ENCODE measurements at regions not wholly inside any gene's neighbourhood (a gene's known extent, or its start where the extent isn't known, plus 50 kb on each side); places are given as distances from the start of the nearest gene placed in this dataset.

- ChIA-PET CTCF (interaction anchor here (1.5 kb wide), 1 partner anchor 16 kb away, joined by 4 read pairs; no protein-coding TSS in a partner anchor), POLR2A (no interaction called here)
- H3K36me3 Mint-ChIP-seq, result peaks cover 51% of the 10 kb centered on the region
- H3K4me1 Mint-ChIP-seq, result no peaks in the 10 kb centered on the region
- DNase-seq (ENCODE audit: low spot score) (no peak), ATAC-seq (no peak)
- peaks cover 82% of the 10 kb centered on the region for H3K9me3 Mint-ChIP-seq
- TF ChIP-seq PRRX2 (CRISPR knock-in tag; IDR thresholded peaks at IDR 0.05) (no peak), CREM (CRISPR knock-in tag; IDR thresholded peaks at IDR 0.05) (no peak), FOXP1 (CRISPR knock-in tag; IDR thresholded peaks at IDR 0.05; ENCODE audit: borderline replicate concordance) (no peak), ELF4 (CRISPR knock-in tag; IDR thresholded peaks at IDR 0.05; ENCODE audit: low read depth) (no peak), SMAD4 (CRISPR knock-in tag; IDR thresholded peaks at IDR 0.05) (no peak), HMGXB4 (CRISPR knock-in tag; IDR thresholded peaks at IDR 0.05) (no peak), GABPB1 (CRISPR knock-in tag; IDR thresholded peaks at IDR 0.05) (no peak), SP1 (CRISPR knock-in tag; conservative IDR thresholded peaks at IDR 0.05) (no peak), ZSCAN18 (CRISPR knock-in tag; IDR thresholded peaks at IDR 0.05) (no peak), FOXK1 (CRISPR knock-in tag; IDR thresholded peaks at IDR 0.05) (no peak), PREB (CRISPR knock-in tag; IDR thresholded peaks at IDR 0.05; ENCODE audit: borderline replicate concordance) (no peak)
- TF ChIP-seq, protein P1, sequence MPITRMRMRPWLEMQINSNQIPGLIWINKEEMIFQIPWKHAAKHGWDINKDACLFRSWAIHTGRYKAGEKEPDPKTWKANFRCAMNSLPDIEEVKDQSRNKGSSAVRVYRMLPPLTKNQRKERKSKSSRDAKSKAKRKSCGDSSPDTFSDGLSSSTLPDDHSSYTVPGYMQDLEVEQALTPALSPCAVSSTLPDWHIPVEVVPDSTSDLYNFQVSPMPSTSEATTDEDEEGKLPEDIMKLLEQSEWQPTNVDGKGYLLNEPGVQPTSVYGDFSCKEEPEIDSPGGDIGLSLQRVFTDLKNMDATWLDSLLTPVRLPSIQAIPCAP (CRISPR knock-in tag; IDR thresholded peaks at IDR 0.05), result no peak
- TF ChIP-seq, protein P2, sequence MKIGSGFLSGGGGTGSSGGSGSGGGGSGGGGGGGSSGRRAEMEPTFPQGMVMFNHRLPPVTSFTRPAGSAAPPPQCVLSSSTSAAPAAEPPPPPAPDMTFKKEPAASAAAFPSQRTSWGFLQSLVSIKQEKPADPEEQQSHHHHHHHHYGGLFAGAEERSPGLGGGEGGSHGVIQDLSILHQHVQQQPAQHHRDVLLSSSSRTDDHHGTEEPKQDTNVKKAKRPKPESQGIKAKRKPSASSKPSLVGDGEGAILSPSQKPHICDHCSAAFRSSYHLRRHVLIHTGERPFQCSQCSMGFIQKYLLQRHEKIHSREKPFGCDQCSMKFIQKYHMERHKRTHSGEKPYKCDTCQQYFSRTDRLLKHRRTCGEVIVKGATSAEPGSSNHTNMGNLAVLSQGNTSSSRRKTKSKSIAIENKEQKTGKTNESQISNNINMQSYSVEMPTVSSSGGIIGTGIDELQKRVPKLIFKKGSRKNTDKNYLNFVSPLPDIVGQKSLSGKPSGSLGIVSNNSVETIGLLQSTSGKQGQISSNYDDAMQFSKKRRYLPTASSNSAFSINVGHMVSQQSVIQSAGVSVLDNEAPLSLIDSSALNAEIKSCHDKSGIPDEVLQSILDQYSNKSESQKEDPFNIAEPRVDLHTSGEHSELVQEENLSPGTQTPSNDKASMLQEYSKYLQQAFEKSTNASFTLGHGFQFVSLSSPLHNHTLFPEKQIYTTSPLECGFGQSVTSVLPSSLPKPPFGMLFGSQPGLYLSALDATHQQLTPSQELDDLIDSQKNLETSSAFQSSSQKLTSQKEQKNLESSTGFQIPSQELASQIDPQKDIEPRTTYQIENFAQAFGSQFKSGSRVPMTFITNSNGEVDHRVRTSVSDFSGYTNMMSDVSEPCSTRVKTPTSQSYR (CRISPR knock-in tag; IDR thresholded peaks at IDR 0.05), result no peak
- no peak overlapping the region for H3K4me3 Mint-ChIP-seq
- H3K27me3 Mint-ChIP-seq (ENCODE audit: low read depth), result peaks cover 11% of the 10 kb centered on the region
- H3K27ac Mint-ChIP-seq, result no peak overlapping the region
These were observed 132.7 kb upstream of the RAG2 start for GRCh38 chr11:36730761-36731160.

DNA sequence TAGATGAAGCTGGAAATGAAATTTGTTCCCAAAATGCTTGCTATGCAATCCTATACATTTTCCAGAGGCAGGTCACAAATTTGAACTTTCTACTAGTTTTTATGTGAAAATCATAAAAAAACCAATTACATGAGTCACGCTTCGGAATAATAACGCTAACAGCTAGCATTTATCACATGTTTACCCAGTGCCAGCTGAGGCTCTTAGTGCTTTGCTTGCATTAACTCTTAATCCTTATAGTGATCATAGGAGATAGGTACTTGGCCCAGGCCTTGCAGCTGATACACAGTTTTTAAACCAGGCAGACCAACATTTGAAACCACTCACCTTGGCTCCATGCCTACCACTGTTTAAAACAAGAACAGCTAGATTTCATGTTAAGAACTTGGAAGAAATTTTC lies 131.8 kb upstream of the RAG2 start:
- Mint-ChIP-seq H3K27me3 (ENCODE audit: low read depth) (peaks cover 11% of the 10 kb centered on the region; the same call in 1 of the 2 replicates), H3K4me3 (no peak overlapping the region), H3K27ac (no peak overlapping the region), H3K4me1 (no peaks in the 10 kb centered on the region), H3K9me3 (peaks cover 82% of the 10 kb centered on the region), H3K36me3 (peaks cover 54% of the 10 kb centered on the region)
- ChIA-PET POLR2A (no interaction called here), CTCF (no interaction called here)
- DNase-seq (ENCODE audit: low spot score), result no peak
- TF ChIP-seq NFYB (CRISPR knock-in tag; conservative IDR thresholded peaks at IDR 0.05; ENCODE audit: low read depth) (no peak), IRF2 (CRISPR knock-in tag; IDR thresholded peaks at IDR 0.05; ENCODE audit: borderline replicate concordance, low read depth) (no peak)
- TF ChIP-seq, protein P3, sequence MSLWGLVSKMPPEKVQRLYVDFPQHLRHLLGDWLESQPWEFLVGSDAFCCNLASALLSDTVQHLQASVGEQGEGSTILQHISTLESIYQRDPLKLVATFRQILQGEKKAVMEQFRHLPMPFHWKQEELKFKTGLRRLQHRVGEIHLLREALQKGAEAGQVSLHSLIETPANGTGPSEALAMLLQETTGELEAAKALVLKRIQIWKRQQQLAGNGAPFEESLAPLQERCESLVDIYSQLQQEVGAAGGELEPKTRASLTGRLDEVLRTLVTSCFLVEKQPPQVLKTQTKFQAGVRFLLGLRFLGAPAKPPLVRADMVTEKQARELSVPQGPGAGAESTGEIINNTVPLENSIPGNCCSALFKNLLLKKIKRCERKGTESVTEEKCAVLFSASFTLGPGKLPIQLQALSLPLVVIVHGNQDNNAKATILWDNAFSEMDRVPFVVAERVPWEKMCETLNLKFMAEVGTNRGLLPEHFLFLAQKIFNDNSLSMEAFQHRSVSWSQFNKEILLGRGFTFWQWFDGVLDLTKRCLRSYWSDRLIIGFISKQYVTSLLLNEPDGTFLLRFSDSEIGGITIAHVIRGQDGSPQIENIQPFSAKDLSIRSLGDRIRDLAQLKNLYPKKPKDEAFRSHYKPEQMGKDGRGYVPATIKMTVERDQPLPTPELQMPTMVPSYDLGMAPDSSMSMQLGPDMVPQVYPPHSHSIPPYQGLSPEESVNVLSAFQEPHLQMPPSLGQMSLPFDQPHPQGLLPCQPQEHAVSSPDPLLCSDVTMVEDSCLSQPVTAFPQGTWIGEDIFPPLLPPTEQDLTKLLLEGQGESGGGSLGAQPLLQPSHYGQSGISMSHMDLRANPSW (CRISPR knock-in tag; conservative IDR thresholded peaks at IDR 0.05; ENCODE audit: low read depth), result no peak
- ATAC-seq, result no peak

Data from WTC11 (cell line).